CD4-positive, alpha-beta T cell (primary cell): ENCODE measurements at regions not wholly inside any gene's neighbourhood (a gene's known extent, or its start where the extent isn't known, plus 50 kb on each side); places are given as distances from the start of the nearest gene placed in this dataset.
"Not testable (repeated sequence)": the region's sequence is repeated elsewhere in the genome, so short reads cannot be mapped to it uniquely, and the experiment has no call there.

ENCODE experiments used
- ATAC-seq: fragments of 200-7000 bp; cut with Tn5 transposase; one replicate; pipeline ENCODE4 v1.10.0; 2022; ENCODE audit warnings: mild to moderate bottlenecking; ENCODE audit not compliant: poor library complexity
- CTCF ChIA-PET: fragments of 350-600 bp; sonication (Branson Sonifier 250); formaldehyde crosslinking; loops from one replicate; lab custom pipeline; 2021; ENCODE audit warnings: antibody characterized with exemption, inconsistent platforms; lab: Charles Lee
- POLR2A ChIA-PET: fragments of 350-600 bp; sonication (Branson Sonifier 250); formaldehyde crosslinking; loops from one replicate; lab custom pipeline; 2021; ENCODE audit warnings: antibody characterized with exemption, inconsistent platforms; lab: Charles Lee
- DNase-seq, 14 experiments: peaks; one replicate each; pipeline ENCODE4 v3.0.0-alpha.2; 2013 to 2020; ENCODE audit warnings: mixed read lengths in 2 of 14
- H3K27ac ChIP-seq, 2 donors: one replicate each; pipeline versions ENCODE4 v1.5.1 to v1.7.0; 2013; ENCODE audit warnings: low read length in 2 of 2, low read depth in 1 of 2, mild to moderate bottlenecking in 1 of 2
- H3K27me3 ChIP-seq, 2 experiments: 1 replicate in 1 of 2; 2 replicates in 1 of 2; pipeline versions ENCODE4 v1.6.1 to v1.7.0; 2013; ENCODE audit warnings: low read length in 2 of 2, control low read depth in 1 of 2, mild to moderate bottlenecking in 1 of 2, moderate library complexity in 1 of 2; ENCODE audit not compliant: insufficient read depth in 2 of 2, control insufficient read depth in 1 of 2
- H3K36me3 ChIP-seq: one replicate; pipeline ENCODE4 v1.6.1; 2013; ENCODE audit warnings: low read length, control low read depth; ENCODE audit not compliant: insufficient read depth
- H3K4me1 ChIP-seq: one replicate; pipeline ENCODE4 v1.6.1; 2013; ENCODE audit warnings: low read length, control low read depth; ENCODE audit not compliant: insufficient read depth
- H3K4me3 ChIP-seq: one replicate; pipeline ENCODE4 v1.5.1; 2013; ENCODE audit warnings: mild to moderate bottlenecking, low read length, moderate library complexity
- H3K9me3 ChIP-seq, 2 experiments: 1 replicate in 1 of 2; 2 replicates in 1 of 2; pipeline versions ENCODE4 v1.6.1 to v1.7.0; 2013; ENCODE audit warnings: low read length in 2 of 2, mild to moderate bottlenecking in 2 of 2, control low read depth in 1 of 2, moderate library complexity in 1 of 2; ENCODE audit not compliant: control insufficient read depth in 1 of 2, insufficient read depth in 1 of 2
- H3K27ac Mint-ChIP-seq: one replicate; pipeline ENCODE4 v1.8.0; 2020; ENCODE audit warnings: mixed read lengths
- H3K27me3 Mint-ChIP-seq: one replicate; pipeline ENCODE4 v1.8.0; 2021; ENCODE audit warnings: mixed read lengths
- H3K36me3 Mint-ChIP-seq: one replicate; pipeline ENCODE4 v1.8.0; 2021; ENCODE audit warnings: low read depth, mixed read lengths
- H3K4me1 Mint-ChIP-seq: one replicate; pipeline ENCODE4 v1.8.0; 2021; ENCODE audit warnings: low read depth, mixed read lengths
- H3K4me3 Mint-ChIP-seq: one replicate; pipeline ENCODE4 v1.8.0; 2020; ENCODE audit warnings: mild to moderate bottlenecking, mixed read lengths
- H3K9me3 Mint-ChIP-seq: one replicate; pipeline ENCODE4 v1.8.0; 2020; ENCODE audit warnings: mixed read lengths
- CTCF ChIP-seq: fragments of 200-600 bp; IDR thresholded peaks from one replicate; pipeline ENCODE4 v1.8.0; 2022; ENCODE audit warnings: antibody characterized with exemption, mild to moderate bottlenecking
- intact Hi-C, 2 experiments: fragments of 100-400 bp; cut with DNase I in 1 of 2; cut with micrococcal nuclease in 1 of 2; formaldehyde crosslinking; loops; one replicate each; pipeline versions ENCODE4 v1.15.1 to v1.9.0; 2023 to 2025; cut with DNase I, micrococcal nuclease

DNA sequence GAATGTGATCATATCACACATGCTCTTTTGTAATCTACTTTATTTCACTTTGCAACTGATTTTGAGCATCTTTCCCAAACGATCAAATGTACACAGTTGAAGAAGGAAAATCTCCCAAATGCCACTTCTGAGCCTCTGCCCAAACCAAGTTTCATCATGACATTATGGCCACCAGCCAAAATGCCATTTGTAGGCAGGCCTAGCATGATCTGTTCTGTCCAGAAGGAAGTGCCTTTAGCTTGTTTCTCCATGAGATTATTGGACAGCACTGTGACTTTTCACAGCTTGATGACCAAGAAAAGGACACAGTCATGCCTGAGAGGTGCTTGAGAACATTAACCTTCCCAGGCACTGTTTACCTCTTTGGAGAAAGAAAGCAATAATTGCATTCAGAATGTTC, 73.2 kb upstream of the PIP5K1B start:
- Mint-ChIP-seq H3K27ac (no peak overlapping the region), H3K4me1 (no peaks in the 10 kb centered on the region), H3K4me3 (no peak overlapping the region), H3K36me3 (no peaks in the 10 kb centered on the region), H3K9me3 (no peaks in the 10 kb centered on the region), H3K27me3 (peaks cover 8% of the 10 kb centered on the region)
- no peak for DNase-seq
- ChIA-PET CTCF (no interaction called here), POLR2A (no interaction called here)
- no peak for ATAC-seq
- Histone ChIP-seq H3K4me1 (no peaks in the 10 kb centered on the region), H3K9me3 (no peaks in the 10 kb centered on the region), H3K4me3 (no peak overlapping the region), H3K36me3 (no peaks in the 10 kb centered on the region), H3K27me3 (peaks cover 0 to 2% of the 10 kb centered on the region in 2 experiments), H3K27ac (no peak overlapping the region)
- TF ChIP-seq CTCF: no peak
- intact Hi-C loops: no loop called here

DNA sequence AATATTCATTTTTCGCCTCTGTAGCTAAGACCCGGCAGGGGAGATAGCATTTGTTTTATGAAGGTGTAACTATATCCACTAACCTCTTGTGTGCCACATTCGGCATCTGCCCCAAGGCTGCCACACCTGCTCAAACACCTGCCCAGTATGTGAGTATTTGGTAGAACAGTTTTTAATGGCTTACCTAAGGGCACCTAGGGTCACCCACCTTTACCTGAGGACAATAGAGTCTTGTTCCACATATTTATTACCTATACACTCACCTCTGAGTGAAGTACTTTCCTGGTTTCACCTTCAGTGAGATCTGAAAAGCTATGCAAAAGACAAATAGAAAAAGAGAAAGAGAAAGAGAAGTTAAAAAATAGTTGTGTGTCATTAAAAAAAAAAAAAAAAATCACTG, 68.0 kb upstream of the PIP5K1B start:
- no peaks in the 10 kb centered on the region for H3K36me3 Mint-ChIP-seq
- H3K27ac Mint-ChIP-seq: no peak overlapping the region
- no peaks in the 10 kb centered on the region for H3K9me3 ChIP-seq
- peaks cover 0 to 4% of the 10 kb centered on the region in 2 experiments for H3K27me3 ChIP-seq
- H3K27me3 Mint-ChIP-seq: peaks cover 9% of the 10 kb centered on the region
- H3K9me3 Mint-ChIP-seq: no peaks in the 10 kb centered on the region
- intact Hi-C loops: no loop called here
- CTCF ChIA-PET: no interaction called here
- H3K4me3 Mint-ChIP-seq: no peak overlapping the region
- POLR2A ChIA-PET: interaction anchor here (0.6 kb wide), 1 partner anchor 436 kb away, joined by 3 read pairs; no protein-coding TSS in a partner anchor
- ATAC-seq (no peak), DNase-seq (no peak)
- H3K27ac ChIP-seq: no peak overlapping the region
- H3K4me3 ChIP-seq: no peak overlapping the region
- H3K4me1 ChIP-seq: no peaks in the 10 kb centered on the region
- no peaks in the 10 kb centered on the region for H3K36me3 ChIP-seq
- H3K4me1 Mint-ChIP-seq: no peaks in the 10 kb centered on the region
- no peak for TF ChIP-seq CTCF

- CTCF ChIA-PET, H3K27ac ChIP-seq: not testable (repeated sequence)
These were observed 65.8 kb upstream of the PIP5K1B start for GRCh38 chr9:68639261-68639660.

GRCh38 chr9:68640421-68641089, 64.5 kb upstream of the PIP5K1B start:
- DNase-seq (no peak), ATAC-seq (no peak)
- CTCF ChIA-PET: no interaction called here
- no peak overlapping the region for H3K4me3 ChIP-seq
- H3K27ac ChIP-seq: no peak overlapping the region
- H3K36me3 Mint-ChIP-seq: no peaks in the 10 kb centered on the region
- no peak overlapping the region for H3K27ac Mint-ChIP-seq
- POLR2A ChIA-PET: no interaction called here
- H3K4me1 Mint-ChIP-seq: no peaks in the 10 kb centered on the region
- H3K9me3 ChIP-seq: no peaks in the 10 kb centered on the region
- H3K4me1 ChIP-seq: no peaks in the 10 kb centered on the region
- H3K36me3 ChIP-seq: no peaks in the 10 kb centered on the region
- no peak overlapping the region for H3K4me3 Mint-ChIP-seq
- H3K27me3 Mint-ChIP-seq: peaks cover 13% of the 10 kb centered on the region
- TF ChIP-seq CTCF: no peak
- intact Hi-C loops: no loop called here
- peaks cover 0 to 11% of the 10 kb centered on the region in 2 experiments for H3K27me3 ChIP-seq
- H3K9me3 Mint-ChIP-seq: no peaks in the 10 kb centered on the region

More at GRCh38 chr9:68639261-68639660, 65.8 kb upstream of the PIP5K1B start:
- H3K27me3 ChIP-seq, H3K36me3 Mint-ChIP-seq, H3K4me3 Mint-ChIP-seq, H3K27ac Mint-ChIP-seq, H3K9me3 ChIP-seq, H3K36me3 ChIP-seq, DNase-seq, POLR2A ChIA-PET, intact Hi-C loops, ATAC-seq, H3K4me1 ChIP-seq, H3K27me3 Mint-ChIP-seq, H3K9me3 Mint-ChIP-seq, H3K4me3 ChIP-seq, H3K4me1 Mint-ChIP-seq: not testable (repeated sequence)
